Psoas muscle (tissue), 7 donors: ENCODE measurements at regions not wholly inside any gene's neighbourhood (a gene's known extent, or its start where the extent isn't known, plus 50 kb on each side); places are given as distances from the start of the nearest gene placed in this dataset.

Source experiments
- ATAC-seq, 4 donors: fragments of 200-7000 bp; cut with Tn5 transposase; one replicate each; pipeline ENCODE4 v1.9.1; 2020; ENCODE audit warnings: moderate library complexity in 3 of 4, mild to moderate bottlenecking in 2 of 4
- DNase-seq, 2 donors: peaks; one replicate each; pipeline ENCODE4 v3.0.0-alpha.2; 2020
- H3K27ac ChIP-seq: fragments of 200-600 bp; one replicate; pipeline ENCODE4 v1.8.0; 2022
- H3K27me3 ChIP-seq, 3 donors: fragments of 200-600 bp in 1 of 3; one replicate each; pipeline versions ENCODE4 v1.6.1 to v1.8.0; 2013 to 2022; ENCODE audit warnings: low read length in 2 of 3, mild to moderate bottlenecking in 2 of 3, moderate library complexity in 1 of 3; ENCODE audit not compliant: insufficient read depth in 3 of 3
- H3K36me3 ChIP-seq, 2 donors: fragments of 200-600 bp in 1 of 2; one replicate each; pipeline versions ENCODE4 v1.6.1 to v1.8.0; 2013 to 2022; ENCODE audit warnings: low read depth in 1 of 2, mild to moderate bottlenecking in 1 of 2, moderate library complexity in 1 of 2; ENCODE audit not compliant: insufficient read depth in 1 of 2
- H3K4me1 ChIP-seq: fragments of 200-600 bp; one replicate; pipeline ENCODE4 v1.8.0; 2022
- H3K4me3 ChIP-seq: fragments of 200-600 bp; one replicate; pipeline ENCODE4 v1.8.0; 2022; ENCODE audit warnings: mild to moderate bottlenecking
- H3K9me3 ChIP-seq: fragments of 200-600 bp; one replicate; pipeline ENCODE4 v1.8.0; 2022
- CTCF ChIP-seq: fragments of 200-600 bp; IDR thresholded peaks from one replicate; pipeline ENCODE4 v1.8.0; 2022; ENCODE audit warnings: antibody characterized with exemption
- WGBS, 3 donors: extraction: QIAGEN DNeasy Blood & Tissue Kit; methylation state at CpG; one replicate each; pipeline versions ENCODE4 v1.1.6 to v1.1.7; 2013; 5-methylcytosine and 5-hydroxymethylcytosine counted together
- intact Hi-C, 2 donors: fragments of 100-400 bp; cut with DNase I; formaldehyde crosslinking; loops; one replicate each; pipeline versions ENCODE4 v1.11.0 to v1.14.2; 2022
- donor health status: healthy with polysubstance abuse.
- donor health status: DM: no; HTN: no; CAD: no; lungs with moderate emphysema.
- donor health status: Bipolar disorder and iron deficiency.
- donor health status: healthy.
- donor health status: DM: yes; HTN: yes; CAD: no.
- donor health status: DM: no; HTN: no; CAD: no.
- donor health status: DM: yes; HTN: yes; CAD: no.

- Histone ChIP-seq H3K27me3 (no peaks in the 10 kb centered on the region), H3K4me1 (no peaks in the 10 kb centered on the region), H3K27ac (no peak overlapping the region), H3K36me3 (no peaks in the 10 kb centered on the region), H3K4me3 (no peak overlapping the region), H3K9me3 (no peaks in the 10 kb centered on the region)
- TF ChIP-seq CTCF, result no peak
- 80 to 91% (median 85%) methylated on average over 6 of the region's 6 CpGs for WGBS, 3 donors
- DNase-seq (no peak), ATAC-seq (no peak)
- intact Hi-C loops, result no loop called here
These were observed 390.7 kb downstream of the INHBA start for GRCh38 chr7:41312235-41312634.

- no peak for ATAC-seq
- no peak overlapping the region for H3K27ac ChIP-seq
- H3K36me3 ChIP-seq, result no peaks in the 10 kb centered on the region
- intact Hi-C loops, result no loop called here
- 86 to 89% (median 87%) methylated on average over 3 of the region's 3 CpGs for WGBS, 3 donors
- no peak overlapping the region for H3K4me3 ChIP-seq
- peaks cover 0 to 2% (median 0%) of the 10 kb centered on the region in 3 donors for H3K27me3 ChIP-seq
- no peak for DNase-seq
- TF ChIP-seq CTCF, result no peak
- H3K4me1 ChIP-seq, result no peaks in the 10 kb centered on the region
- no peaks in the 10 kb centered on the region for H3K9me3 ChIP-seq
These were observed 391.6 kb downstream of the INHBA start for GRCh38 chr7:41311301-41311700.

- 85 to 89% (median 85%) methylated on average over 2 of the region's 2 CpGs for WGBS, 3 donors
- intact Hi-C loops, result no loop called here
These were observed 396.4 kb downstream of the INHBA start for GRCh38 chr7:41306486-41306885.

GRCh38 chr7:41305001-41305400 is 397.9 kb downstream of the INHBA start:
- no peak for ATAC-seq
- no peak for DNase-seq
- 64 to 79% (median 76%) methylated on average over 1 of the region's 1 CpG for WGBS, 3 donors

More at GRCh38 chr7:41306486-41306885, 396.4 kb downstream of the INHBA start:
- no peaks in the 10 kb centered on the region for H3K4me1 ChIP-seq
- no peak overlapping the region for H3K4me3 ChIP-seq
- no peak overlapping the region for H3K27ac ChIP-seq
- no peaks in the 10 kb centered on the region for H3K9me3 ChIP-seq
- no peaks in the 10 kb centered on the region for H3K36me3 ChIP-seq
- ATAC-seq (no peak), DNase-seq (no peak)
- H3K27me3 ChIP-seq, result peaks cover 0 to 2% (median 0%) of the 10 kb centered on the region in 3 donors
- no peak for TF ChIP-seq CTCF

More at GRCh38 chr7:41305001-41305400, 397.9 kb downstream of the INHBA start:
- peaks cover 0 to 2% (median 0%) of the 10 kb centered on the region in 3 donors for H3K27me3 ChIP-seq
- H3K4me3 ChIP-seq, result no peak overlapping the region
- TF ChIP-seq CTCF, result no peak
- H3K36me3 ChIP-seq, result no peaks in the 10 kb centered on the region
- no peaks in the 10 kb centered on the region for H3K4me1 ChIP-seq
- H3K27ac ChIP-seq, result no peak overlapping the region
- no peaks in the 10 kb centered on the region for H3K9me3 ChIP-seq
- intact Hi-C loops, result no loop called here
